ENCODE measurements at regions not wholly inside any gene's neighbourhood (a gene's known extent, or its start where the extent isn't known, plus 50 kb on each side); places are given as distances from the start of the nearest gene placed in this dataset.

DNA sequence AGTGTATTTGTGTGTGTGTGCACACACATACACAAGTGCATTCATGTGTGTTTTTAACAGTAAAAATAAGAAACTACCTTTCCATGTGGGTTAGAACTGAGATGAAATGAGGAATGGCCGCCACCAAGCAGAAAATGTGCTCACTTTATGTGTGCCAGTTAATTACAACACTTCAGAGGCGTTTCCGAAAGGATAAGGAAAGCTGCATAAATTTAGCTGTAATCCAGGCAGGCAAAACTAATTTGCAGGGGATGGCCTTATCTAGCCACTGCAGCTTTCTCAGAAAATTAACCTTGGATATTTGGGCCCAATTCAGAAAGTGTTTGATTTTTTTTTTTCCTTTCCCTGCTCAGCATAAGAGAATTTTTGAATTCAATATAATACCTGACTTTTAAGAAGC is 328.8 kb upstream of the PHF14 start:
- H3K36me3 Mint-ChIP-seq (ENCODE audit: insufficient read depth in 1 of 3, low read depth in 3 of 3), result no peaks in the 10 kb centered on the region
- H4K8ac ChIP-seq (replicated peaks; ENCODE audit: insufficient read length, low read depth, low read length), result no peak overlapping the region
- no peak overlapping the region for H2AFZ ChIP-seq (ENCODE audit: low read length)
- H3K56ac ChIP-seq (ENCODE audit: insufficient read length, low read depth, low read length), result no peak overlapping the region
- H3K27ac ChIP-seq (ENCODE audit: insufficient read length, low read depth, low read length), result no peak overlapping the region
- H2BK120ac ChIP-seq (ENCODE audit: low read depth, low read length, poor library complexity, severe bottlenecking), result no peak overlapping the region
- H3K79me2 ChIP-seq (ENCODE audit: insufficient read depth, low read length), result no peaks in the 10 kb centered on the region
- no peak overlapping the region for H4K91ac ChIP-seq (ENCODE audit: insufficient read length, low read depth, low read length)
- no peak overlapping the region for H3K9ac ChIP-seq (ENCODE audit: extremely low read depth, insufficient read length, low read length)
- H3K18ac ChIP-seq (ENCODE audit: insufficient read length, low read depth, low read length), result no peak overlapping the region
- H3K23me2 ChIP-seq (ENCODE audit: insufficient read length, low read depth, low read length, poor library complexity, severe bottlenecking), result no peaks in the 10 kb centered on the region
- H3K4ac ChIP-seq (ENCODE audit: low read depth, low read length), result no peak overlapping the region
- no peaks in the 10 kb centered on the region for H3K4me1 ChIP-seq (ENCODE audit: insufficient read depth, low read length)
- H3K4me2 ChIP-seq (ENCODE audit: insufficient read depth, insufficient read length, low read length), result no peak overlapping the region
- H3K9me3 Mint-ChIP-seq, result no peaks in the 10 kb centered on the region
- no peak overlapping the region for H2BK5ac ChIP-seq (ENCODE audit: insufficient read length, low read length)
- H3K27ac Mint-ChIP-seq, result no peak overlapping the region
- H2AK5ac ChIP-seq (ENCODE audit: insufficient read length, low read length), result no peak overlapping the region
- H3K9me3 ChIP-seq (ENCODE audit: control insufficient read depth, low read depth, low read length), result no peaks in the 10 kb centered on the region
- no peak overlapping the region for H3K14ac ChIP-seq (ENCODE audit: insufficient read depth, low read length)
- no peaks in the 10 kb centered on the region; the same call in 1 of the 2 replicates for H3K27me3 Mint-ChIP-seq (ENCODE audit: low read depth)
- no peak overlapping the region for H3T11ph ChIP-seq (ENCODE audit: low read length)
- H2BK12ac ChIP-seq (ENCODE audit: insufficient read length, low read depth, low read length), result no peak overlapping the region
- no peak overlapping the region for H3K4me3 Mint-ChIP-seq
- WGBS (ENCODE audit: extremely low coverage, insufficient read length, low lambda C conversion rate), result no CpG with 5 or more reads among the region's 3 CpGs
- TF ChIP-seq, protein P1, sequence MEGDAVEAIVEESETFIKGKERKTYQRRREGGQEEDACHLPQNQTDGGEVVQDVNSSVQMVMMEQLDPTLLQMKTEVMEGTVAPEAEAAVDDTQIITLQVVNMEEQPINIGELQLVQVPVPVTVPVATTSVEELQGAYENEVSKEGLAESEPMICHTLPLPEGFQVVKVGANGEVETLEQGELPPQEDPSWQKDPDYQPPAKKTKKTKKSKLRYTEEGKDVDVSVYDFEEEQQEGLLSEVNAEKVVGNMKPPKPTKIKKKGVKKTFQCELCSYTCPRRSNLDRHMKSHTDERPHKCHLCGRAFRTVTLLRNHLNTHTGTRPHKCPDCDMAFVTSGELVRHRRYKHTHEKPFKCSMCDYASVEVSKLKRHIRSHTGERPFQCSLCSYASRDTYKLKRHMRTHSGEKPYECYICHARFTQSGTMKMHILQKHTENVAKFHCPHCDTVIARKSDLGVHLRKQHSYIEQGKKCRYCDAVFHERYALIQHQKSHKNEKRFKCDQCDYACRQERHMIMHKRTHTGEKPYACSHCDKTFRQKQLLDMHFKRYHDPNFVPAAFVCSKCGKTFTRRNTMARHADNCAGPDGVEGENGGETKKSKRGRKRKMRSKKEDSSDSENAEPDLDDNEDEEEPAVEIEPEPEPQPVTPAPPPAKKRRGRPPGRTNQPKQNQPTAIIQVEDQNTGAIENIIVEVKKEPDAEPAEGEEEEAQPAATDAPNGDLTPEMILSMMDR (conservative IDR thresholded peaks at IDR 0.05), result no peak
- no peaks in the 10 kb centered on the region for H3K27me3 ChIP-seq (ENCODE audit: insufficient read depth, low read length)
- no peak for DNase-seq
- H3K23ac ChIP-seq (ENCODE audit: insufficient read length, low read depth, low read length), result no peak overlapping the region
- no peaks in the 10 kb centered on the region for H3K4me1 Mint-ChIP-seq
- no peak overlapping the region for H4K5ac ChIP-seq (ENCODE audit: insufficient read length, low read depth, low read length)
- H2BK15ac ChIP-seq (ENCODE audit: low read depth, low read length), result no peak overlapping the region
- H2BK20ac ChIP-seq (ENCODE audit: low read depth, low read length, poor library complexity, severe bottlenecking), result no peak overlapping the region
- H4K20me1 ChIP-seq (ENCODE audit: control insufficient read depth, insufficient read depth, insufficient read length), result no peaks in the 10 kb centered on the region
- H3K79me1 ChIP-seq (ENCODE audit: insufficient read depth, low read depth, low read length, poor library complexity, severe bottlenecking), result no peaks in the 10 kb centered on the region

Measured in H9 (cell line).